H1 (cell line): ENCODE measurements at regions not wholly inside any gene's neighbourhood (a gene's known extent, or its start where the extent isn't known, plus 50 kb on each side); places are given as distances from the start of the nearest gene placed in this dataset.

Experiments
- CTCF ChIA-PET: fragments of 300-600 bp; sonication (Branson Sonifier 250); formaldehyde crosslinking; loops from one replicate; lab custom pipeline; 2021; ENCODE audit not compliant: partially characterized antibody; lab: Charles Lee
- POLR2A ChIA-PET: fragments of 300-600 bp; sonication (Branson Sonifier 250); formaldehyde crosslinking; loops from one replicate; lab custom pipeline; 2021; ENCODE audit warnings: inconsistent platforms; ENCODE audit not compliant: partially characterized antibody; lab: Charles Lee
- DNase-seq, 2 experiments: peaks; one replicate each; pipeline versions ENCODE4 v3.0.0 to v3.0.0-alpha.2; 2010 to 2022; ENCODE audit warnings: low spot score in 2 of 2, low read depth in 1 of 2, mixed read lengths in 1 of 2
- FAIRE-seq: peaks from 2 replicates; lab custom pipeline; 2011; peaks lifted over from hg19 to GRCh38; lab: Jason Lieb, UNC
- H2AFZ ChIP-seq: 2 replicates; pipeline ENCODE4 v1.8.1; 2012; ENCODE audit warnings: low read length, inconsistent platforms
- H2AK5ac ChIP-seq: 2 replicates; pipeline ENCODE4 v1.6.1; 2013; ENCODE audit warnings: low read depth, low read length
- H2BK120ac ChIP-seq: replicated peaks from 2 replicates; pipeline ENCODE3; 2013; ENCODE audit warnings: low read depth, low read length, inconsistent platforms
- H2BK12ac ChIP-seq: 2 replicates; pipeline ENCODE4 v1.6.1; 2013; ENCODE audit warnings: low read depth, low read length
- H2BK15ac ChIP-seq: 2 replicates; pipeline ENCODE4 v1.6.1; 2013; ENCODE audit warnings: low read length
- H2BK20ac ChIP-seq: 2 replicates; pipeline ENCODE4 v1.6.1; 2013; ENCODE audit warnings: low read length
- H2BK5ac ChIP-seq: 2 replicates; pipeline ENCODE4 v1.6.1; 2013; ENCODE audit warnings: low read depth, low read length
- H3K14ac ChIP-seq: 2 replicates; pipeline ENCODE4 v1.6.1; 2013; ENCODE audit warnings: inconsistent platforms; ENCODE audit not compliant: insufficient read length
- H3K18ac ChIP-seq: 2 replicates; pipeline ENCODE4 v1.6.1; 2013; ENCODE audit warnings: low read length; ENCODE audit errors: extremely low read depth
- H3K23ac ChIP-seq: 2 replicates; pipeline ENCODE4 v1.6.1; 2013; ENCODE audit warnings: inconsistent platforms; ENCODE audit not compliant: insufficient read length
- H3K23me2 ChIP-seq: 2 replicates; pipeline ENCODE4 v1.6.1; 2013; ENCODE audit warnings: low read depth, low read length
- H3K27ac ChIP-seq: 2 replicates; pipeline ENCODE4 v1.6.1; 2011; ENCODE audit warnings: low read depth, low read length, inconsistent platforms
- H3K27me3 ChIP-seq, 4 experiments: replicated peaks in 1 of 4; 1 replicate in 1 of 4; 2 replicates in 3 of 4; pipeline versions ENCODE4 v1.6.1 to v1.8.1; 2011 to 2013; ENCODE audit warnings: low read length in 3 of 4, mild to moderate bottlenecking in 3 of 4, inconsistent platforms in 2 of 4, mixed read lengths in 2 of 4, moderate library complexity in 1 of 4; ENCODE audit not compliant: control insufficient read depth in 3 of 4, insufficient read depth in 3 of 4; ENCODE audit errors: extremely low read depth in 1 of 4
- H3K36me3 ChIP-seq, 4 experiments: 2 replicates each; pipeline versions ENCODE4 v1.6.1 to v1.8.1; 2011 to 2013; ENCODE audit warnings: mild to moderate bottlenecking in 4 of 4, low read length in 3 of 4, moderate library complexity in 2 of 4, control low read depth in 1 of 4, inconsistent platforms in 1 of 4; ENCODE audit not compliant: insufficient read depth in 4 of 4, control insufficient read depth in 2 of 4
- H3K4ac ChIP-seq: replicated peaks from 2 replicates; pipeline ENCODE3; 2013; ENCODE audit warnings: low read length, low read depth, mixed read lengths, inconsistent platforms; ENCODE audit not compliant: insufficient read length
- H3K4me1 ChIP-seq, 4 experiments: replicated peaks in 1 of 4; 1 replicate in 1 of 4; 2 replicates in 3 of 4; pipeline versions ENCODE4 v1.6.1 to v1.8.1; 2011 to 2013; ENCODE audit warnings: low read length in 3 of 4, inconsistent platforms in 2 of 4, mixed read lengths in 1 of 4; ENCODE audit not compliant: insufficient read depth in 4 of 4, control insufficient read depth in 3 of 4
- H3K4me2 ChIP-seq, 2 experiments: 2 replicates each; pipeline versions ENCODE4 v1.6.1 to v1.8.1; 2011 to 2013; ENCODE audit warnings: low read depth in 2 of 2, low read length in 2 of 2, control low read depth in 1 of 2, inconsistent platforms in 1 of 2, mild to moderate bottlenecking in 1 of 2; ENCODE audit not compliant: insufficient read depth in 1 of 2
- H3K4me3 ChIP-seq, 4 experiments: fragments of 200-600, 300-600 bp in 1 of 4; sonication (generic), shearing (Covaris generic), sonication (Bioruptor Twin) in 1 of 4; 2 replicates each; pipeline versions ENCODE4 v1.5.1 to v1.8.1; 2011 to 2016; ENCODE audit warnings: low read length in 4 of 4, low read depth in 3 of 4, control low read depth in 2 of 4, inconsistent platforms in 2 of 4, mild to moderate bottlenecking in 2 of 4, mixed read lengths in 1 of 4, moderate library complexity in 1 of 4; ENCODE audit not compliant: insufficient read depth in 2 of 4; ENCODE audit errors: extremely low read depth in 1 of 4
- H3K56ac ChIP-seq: replicated peaks from 2 replicates; pipeline ENCODE3; 2013; ENCODE audit warnings: low read depth, mild to moderate bottlenecking, mixed read lengths, low read length, inconsistent platforms; ENCODE audit not compliant: insufficient read length
- H3K79me1 ChIP-seq: 2 replicates; pipeline ENCODE4 v1.6.1; 2013; ENCODE audit warnings: low read depth, low read length, control low read depth
- H3K79me2 ChIP-seq, 2 experiments: 2 replicates each; pipeline versions ENCODE4 v1.6.1 to v1.8.1; 2012 to 2013; ENCODE audit warnings: low read length in 2 of 2, mild to moderate bottlenecking in 2 of 2, inconsistent platforms in 1 of 2; ENCODE audit not compliant: insufficient read depth in 2 of 2, control insufficient read depth in 1 of 2
- H3K9ac ChIP-seq, 4 experiments: replicated peaks in 1 of 4; 1 replicate in 1 of 4; 2 replicates in 3 of 4; pipeline versions ENCODE4 v1.6.1 to v1.8.1; 2011 to 2013; ENCODE audit warnings: low read depth in 3 of 4, low read length in 3 of 4, control low read depth in 2 of 4, mild to moderate bottlenecking in 2 of 4, moderate library complexity in 2 of 4, inconsistent platforms in 1 of 4; ENCODE audit errors: extremely low read depth in 1 of 4
- H3K9me3 ChIP-seq, 2 experiments: 2 replicates each; pipeline versions ENCODE4 v1.6.1 to v1.8.1; 2012 to 2013; ENCODE audit warnings: mild to moderate bottlenecking in 2 of 2, moderate library complexity in 2 of 2, control low read depth in 1 of 2, inconsistent platforms in 1 of 2, low read depth in 1 of 2, low read length in 1 of 2, mixed read lengths in 1 of 2; ENCODE audit not compliant: insufficient read depth in 2 of 2
- H4K20me1 ChIP-seq, 2 experiments: replicated peaks in 1 of 2; 2 replicates each; pipeline versions ENCODE3 to v1.8.1; 2011 to 2013; ENCODE audit warnings: inconsistent platforms in 2 of 2, low read length in 2 of 2, mild to moderate bottlenecking in 1 of 2; ENCODE audit not compliant: insufficient read depth in 2 of 2, control insufficient read depth in 1 of 2
- H4K5ac ChIP-seq: 2 replicates; pipeline ENCODE4 v1.6.1; 2013; ENCODE audit warnings: low read length, low read depth, mixed read lengths, inconsistent platforms; ENCODE audit not compliant: insufficient read length
- H4K8ac ChIP-seq: 2 replicates; pipeline ENCODE4 v1.8.0; 2013; ENCODE audit warnings: mild to moderate bottlenecking, moderate library complexity, low read length, inconsistent platforms; ENCODE audit not compliant: insufficient read depth; ENCODE audit errors: extremely low read depth
- H4K91ac ChIP-seq: replicated peaks from 2 replicates; pipeline ENCODE3; 2013; ENCODE audit warnings: low read length, mixed read lengths, inconsistent platforms; ENCODE audit not compliant: insufficient read length
- BRCA1 ChIP-seq: IDR thresholded peaks from 2 replicates; pipeline ENCODE4 v1.6.1; 2012; ENCODE audit warnings: low read depth, low read length, improper control_type of control experiment
- KDM1A ChIP-seq: fragments of 200-600, 300-600 bp; sonication (generic); IDR thresholded peaks from 2 replicates; pipeline ENCODE4 v1.7.1; 2016; ENCODE audit warnings: mild to moderate bottlenecking, low read length, borderline replicate concordance
- PHF8 ChIP-seq: fragments of 200-600 bp; sonication (generic); conservative IDR thresholded peaks from 2 replicates; pipeline ENCODE4 v1.7.1; 2012; ENCODE audit warnings: low read depth, mild to moderate bottlenecking, inconsistent platforms, low read length, moderate library complexity
- POU5F1 ChIP-seq: IDR thresholded peaks from 2 replicates; pipeline ENCODE4 v1.6.1; 2011; ENCODE audit warnings: low read depth, mild to moderate bottlenecking, low read length, moderate library complexity
- SAP30 ChIP-seq: fragments of 300-600 bp; sonication (generic); IDR thresholded peaks from 2 replicates; pipeline ENCODE4 v1.7.1; 2012; ENCODE audit warnings: low read length, moderate library complexity, mild to moderate bottlenecking, inconsistent platforms; ENCODE audit not compliant: insufficient read depth, insufficient replicate concordance
- SP1 ChIP-seq: IDR thresholded peaks from 2 replicates; pipeline ENCODE4 v1.6.1; 2011; ENCODE audit warnings: low read depth, low read length
- TAF7 ChIP-seq: optimal IDR thresholded peaks from 2 replicates; pipeline ENCODE3; 2011; ENCODE audit warnings: low read depth, mild to moderate bottlenecking, inconsistent platforms, low read length, moderate library complexity, borderline replicate concordance
- USF2 ChIP-seq: IDR thresholded peaks from 2 replicates; pipeline ENCODE4 v1.6.1; 2011; ENCODE audit warnings: low read length, improper control_type of control experiment
- WGBS, 2 experiments: shearing (Covaris generic) in 1 of 2; methylation state at CpG; one replicate each; pipeline versions ENCODE4 v1.1.6 to v1.1.7; 2013 to 2015; ENCODE audit warnings: low lambda C conversion rate in 2 of 2, mixed read lengths in 2 of 2, inconsistent platforms in 1 of 2, low coverage in 1 of 2, missing lambda C conversion rate in 1 of 2; ENCODE audit not compliant: insufficient replicate concordance in 2 of 2, insufficient coverage in 1 of 2, insufficient read length in 1 of 2; ENCODE audit errors: extremely low coverage in 1 of 2, missing lambda C conversion rate in 1 of 2; 5-methylcytosine and 5-hydroxymethylcytosine counted together

GRCh38 chr4:79197275-79198009, 128.4 kb downstream of the NAA11 start:
- Histone ChIP-seq H4K20me1 (no peaks in the 10 kb centered on the region), H4K5ac (no peak overlapping the region)
- 92 to 100% methylated on average over 1 to 3 of the region's 3 CpGs for WGBS, 2 experiments

More at GRCh38 chr4:79197275-79198009, 128.4 kb downstream of the NAA11 start:
- H2BK20ac ChIP-seq = no peak overlapping the region
- no peaks in the 10 kb centered on the region for H3K9me3 ChIP-seq
- no peak overlapping the region for H4K8ac ChIP-seq
- CTCF ChIA-PET = interaction anchor here (0.6 kb wide), 2 partner anchors 115 to 241 kb away, joined by 3 read pairs; no protein-coding TSS in a partner anchor
- DNase-seq (no peak), FAIRE-seq (no peak)
- H2BK15ac ChIP-seq = no peak overlapping the region
- H2BK5ac ChIP-seq = no peak overlapping the region
- no peak overlapping the region for H3K4ac ChIP-seq
- H3K27ac ChIP-seq = no peak overlapping the region
- H3K4me2 ChIP-seq = no peak overlapping the region
- H3K18ac ChIP-seq = no peak overlapping the region
- no peak overlapping the region for H4K91ac ChIP-seq
- H3K56ac ChIP-seq = no peak overlapping the region
- no peaks in the 10 kb centered on the region for H3K79me2 ChIP-seq
- no peak overlapping the region for H2BK12ac ChIP-seq
- no peak overlapping the region for H2AK5ac ChIP-seq
- no peaks in the 10 kb centered on the region for H3K23me2 ChIP-seq
- no peak overlapping the region for H3K4me3 ChIP-seq
- H3K4me1 ChIP-seq = no peaks in the 10 kb centered on the region
- no peak overlapping the region for H3K14ac ChIP-seq
- H3K9ac ChIP-seq = no peak overlapping the region
- POLR2A ChIA-PET = no interaction called here
- H3K27me3 ChIP-seq = no peaks in the 10 kb centered on the region
- no peak overlapping the region for H2AFZ ChIP-seq
- no peak overlapping the region for H3K23ac ChIP-seq
- no peak for TF ChIP-seq POU5F1
- TF ChIP-seq PHF8 = no peak
- no peak for TF ChIP-seq SP1
- TF ChIP-seq TAF7 = no peak
- no peak for TF ChIP-seq KDM1A
- TF ChIP-seq USF2 = no peak
- TF ChIP-seq BRCA1 = no peak
- no peak for TF ChIP-seq SAP30
- H2BK120ac ChIP-seq = no peak overlapping the region
- H3K79me1 ChIP-seq = no peaks in the 10 kb centered on the region
- no peaks in the 10 kb centered on the region for H3K36me3 ChIP-seq
